HL-60 (cell line): ENCODE measurements at regions not wholly inside any gene's neighbourhood (a gene's known extent, or its start where the extent isn't known, plus 50 kb on each side); places are given as distances from the start of the nearest gene placed in this dataset.

ENCODE experiments used
- DNase-seq, 2 experiments: peaks; one replicate each; pipeline ENCODE4 v3.0.0-alpha.2; 2010 to 2020; ENCODE audit warnings: low read depth in 1 of 2, low spot score in 1 of 2
- H3K27ac ChIP-seq: fragments of 250-450 bp; sonication (Bioruptor Pico); replicated peaks from 2 replicates; pipeline ENCODE4 v1.5.1; 2020; ENCODE audit warnings: mild to moderate bottlenecking, moderate library complexity
- H3K27me3 ChIP-seq: fragments of 250-450 bp; sonication (Bioruptor Pico); 2 replicates; pipeline ENCODE4 v1.5.1; 2021; ENCODE audit warnings: mild to moderate bottlenecking, moderate library complexity; ENCODE audit not compliant: insufficient read depth, poor library complexity, severe bottlenecking
- H3K4me3 ChIP-seq: replicated peaks from 2 replicates; pipeline ENCODE4 v1.5.1; 2011; ENCODE audit warnings: mild to moderate bottlenecking, control low read depth, low read length; ENCODE audit not compliant: insufficient read depth
- CTCF ChIP-seq: IDR thresholded peaks from one replicate; pipeline ENCODE4 v1.5.1; 2011; ENCODE audit warnings: low read length, control low read depth, inconsistent platforms; ENCODE audit not compliant: insufficient read depth
- GABPA ChIP-seq: IDR thresholded peaks from 2 replicates; pipeline ENCODE4 v1.6.1; 2012; ENCODE audit warnings: low read depth
- POLR2AphosphoS5 ChIP-seq: IDR thresholded peaks from 2 replicates; pipeline ENCODE4 v1.6.1; 2012; ENCODE audit warnings: low read depth
- REST ChIP-seq: IDR thresholded peaks from 2 replicates; pipeline ENCODE4 v1.6.1; 2012; ENCODE audit warnings: low read depth; ENCODE audit not compliant: insufficient replicate concordance
- SPI1 ChIP-seq: IDR thresholded peaks from 2 replicates; pipeline ENCODE4 v1.6.1; 2012; ENCODE audit warnings: low read depth, mild to moderate bottlenecking, borderline replicate concordance

- Histone ChIP-seq H3K4me3 (no peak overlapping the region), H3K27me3 (no peaks in the 10 kb centered on the region), H3K27ac (no peak overlapping the region)
- no peak for DNase-seq
- TF ChIP-seq POLR2AphosphoS5 (no peak), GABPA (no peak)
These were observed 177.0 kb upstream of the MAOA start for GRCh38 chrX:43479070-43479469.

- H3K27me3 ChIP-seq, result no peaks in the 10 kb centered on the region
- H3K4me3 ChIP-seq, result no peak overlapping the region
- TF ChIP-seq POLR2AphosphoS5 (no peak), CTCF (no peak), REST (no peak)
- no peak overlapping the region for H3K27ac ChIP-seq
- no peak for DNase-seq
These were observed 176.2 kb upstream of the MAOA start for GRCh38 chrX:43479850-43480249.

- TF ChIP-seq POLR2AphosphoS5 (no peak), REST (no peak), CTCF (no peak), SPI1 (no peak), GABPA (no peak)
- Histone ChIP-seq H3K4me3 (no peak overlapping the region), H3K27me3 (no peaks in the 10 kb centered on the region), H3K27ac (no peak overlapping the region)
- DNase-seq, result no peak
These were observed 174.5 kb upstream of the MAOA start for GRCh38 chrX:43481576-43481975.

GRCh38 chrX:43493756-43494155, 162.3 kb upstream of the MAOA start:
- Histone ChIP-seq H3K4me3 (no peak overlapping the region), H3K27ac (no peak overlapping the region), H3K27me3 (no peaks in the 10 kb centered on the region)
- DNase-seq, result no peak
- TF ChIP-seq CTCF, result no peak
- no peak for TF ChIP-seq REST
- TF ChIP-seq SPI1, result no peak
- TF ChIP-seq POLR2AphosphoS5, result no peak
- no peak for TF ChIP-seq GABPA
